Body of pancreas (tissue), 4 donors: ENCODE measurements at regions not wholly inside any gene's neighbourhood (a gene's known extent, or its start where the extent isn't known, plus 50 kb on each side); places are given as distances from the start of the nearest gene placed in this dataset.

Source experiments
- ATAC-seq: fragments of 150-250 bp; one replicate; pipeline ENCODE4 v1.9.1; 2016
- DNase-seq, 4 donors: peaks; one replicate each; pipeline ENCODE4 v3.0.0-alpha.2; 2019
- H3K27ac ChIP-seq, 4 donors: fragments of 200-600 bp; sonication (generic); 1 replicate in 3 of 4; 2 replicates in 1 of 4; pipeline versions ENCODE4 v1.5.1 to v1.6.1; 2016 to 2019; ENCODE audit warnings: mild to moderate bottlenecking in 1 of 4, mixed read lengths in 1 of 4, moderate library complexity in 1 of 4
- H3K27me3 ChIP-seq, 2 donors: fragments of 200-600 bp; sonication (generic); one replicate each; pipeline ENCODE4 v1.6.0; 2016; ENCODE audit warnings: mild to moderate bottlenecking in 1 of 2
- H3K36me3 ChIP-seq, 2 donors: fragments of 200-600 bp; sonication (generic); replicated peaks in 1 of 2; 2 replicates each; pipeline ENCODE4 v1.5.1; 2016; ENCODE audit warnings: low read depth in 2 of 2; ENCODE audit not compliant: insufficient read depth in 1 of 2
- H3K4me1 ChIP-seq: fragments of 200-600 bp; sonication (generic); one replicate; pipeline ENCODE4 v1.6.0; 2016
- H3K4me3 ChIP-seq, 2 donors: fragments of 200-600 bp; sonication (generic); 1 replicate in 1 of 2; 2 replicates in 1 of 2; pipeline ENCODE4 v1.5.1; 2016 to 2019
- H3K9me3 ChIP-seq, 3 donors: fragments of 200-600 bp; sonication (generic); 1 replicate in 2 of 3; 2 replicates in 1 of 3; pipeline ENCODE4 v1.5.1; 2016
- POLR2A ChIP-seq, 3 donors: fragments of 450-650 bp; IDR thresholded peaks; one replicate each; pipeline ENCODE4 v1.6.1; 2016; ENCODE audit warnings: antibody characterized with exemption in 3 of 3, mild to moderate bottlenecking in 2 of 3
- WGBS, 2 donors: methylation state at CpG; one replicate each; pipeline ENCODE4 v1.1.5; 2017; 5-methylcytosine and 5-hydroxymethylcytosine counted together
- intact Hi-C: fragments of 100-400 bp; cut with DNase I; formaldehyde crosslinking; loops from one replicate; pipeline ENCODE4 v1.15.1; 2023
- TF ChIP-seq, protein P1 (sequence below), 7 experiments: fragments of 450-650 bp in 4 of 7; fragments of 200-600 bp in 3 of 7; sonication (generic) in 3 of 7; IDR thresholded peaks; one replicate each; pipeline ENCODE4 v1.5.1; 2016 to 2019; ENCODE audit warnings: antibody characterized with exemption in 7 of 7

DNA sequence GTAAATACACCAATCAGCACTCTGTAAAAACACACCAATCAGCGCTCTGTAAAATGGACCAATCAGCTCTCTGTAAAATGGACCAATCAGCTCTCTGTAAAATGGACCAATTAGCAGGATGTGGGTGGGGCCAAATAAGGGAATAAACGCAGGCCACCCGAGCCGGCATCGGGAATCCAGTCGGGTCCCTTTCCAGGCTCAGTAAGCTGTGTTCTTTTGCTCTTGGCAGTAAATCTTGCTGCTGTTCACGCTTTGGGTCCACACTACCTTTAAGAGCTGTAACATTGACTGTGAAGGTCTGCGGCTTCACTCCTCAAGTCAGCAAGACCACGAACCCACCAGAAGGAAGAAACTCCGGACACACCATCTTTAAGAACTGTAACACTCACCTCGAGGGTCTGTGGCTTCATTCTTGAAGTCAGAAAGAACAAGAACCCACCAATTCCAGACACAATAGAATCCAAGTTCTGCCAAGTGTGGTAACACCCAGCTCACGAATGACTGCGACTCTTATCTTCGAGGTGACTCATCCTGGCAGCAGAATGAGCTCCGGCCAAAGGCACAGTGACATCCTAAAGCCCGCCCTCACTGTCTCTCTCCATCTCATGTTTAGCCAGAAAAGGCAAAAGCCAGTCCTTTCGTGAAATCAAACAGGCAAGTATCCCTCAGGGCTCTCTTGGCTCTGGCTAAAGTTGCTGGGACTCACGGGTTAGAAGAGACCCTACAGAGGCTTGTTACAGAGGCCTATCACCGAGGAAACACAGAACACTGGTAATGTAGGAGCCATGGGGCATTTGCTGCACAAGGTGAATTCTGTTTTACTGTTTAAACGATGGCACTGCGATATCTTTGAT, 155.2 kb downstream of the FAM43A start:
- intact Hi-C loops = no loop called here
- Histone ChIP-seq H3K9me3 (no peaks in the 10 kb centered on the region), H3K27ac (no peak overlapping the region), H3K4me1 (no peaks in the 10 kb centered on the region), H3K27me3 (no peaks in the 10 kb centered on the region), H3K36me3 (no peaks in the 10 kb centered on the region), H3K4me3 (no peak overlapping the region)
- DNase-seq = no peak
- TF ChIP-seq, protein P1, sequence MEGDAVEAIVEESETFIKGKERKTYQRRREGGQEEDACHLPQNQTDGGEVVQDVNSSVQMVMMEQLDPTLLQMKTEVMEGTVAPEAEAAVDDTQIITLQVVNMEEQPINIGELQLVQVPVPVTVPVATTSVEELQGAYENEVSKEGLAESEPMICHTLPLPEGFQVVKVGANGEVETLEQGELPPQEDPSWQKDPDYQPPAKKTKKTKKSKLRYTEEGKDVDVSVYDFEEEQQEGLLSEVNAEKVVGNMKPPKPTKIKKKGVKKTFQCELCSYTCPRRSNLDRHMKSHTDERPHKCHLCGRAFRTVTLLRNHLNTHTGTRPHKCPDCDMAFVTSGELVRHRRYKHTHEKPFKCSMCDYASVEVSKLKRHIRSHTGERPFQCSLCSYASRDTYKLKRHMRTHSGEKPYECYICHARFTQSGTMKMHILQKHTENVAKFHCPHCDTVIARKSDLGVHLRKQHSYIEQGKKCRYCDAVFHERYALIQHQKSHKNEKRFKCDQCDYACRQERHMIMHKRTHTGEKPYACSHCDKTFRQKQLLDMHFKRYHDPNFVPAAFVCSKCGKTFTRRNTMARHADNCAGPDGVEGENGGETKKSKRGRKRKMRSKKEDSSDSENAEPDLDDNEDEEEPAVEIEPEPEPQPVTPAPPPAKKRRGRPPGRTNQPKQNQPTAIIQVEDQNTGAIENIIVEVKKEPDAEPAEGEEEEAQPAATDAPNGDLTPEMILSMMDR (IDR thresholded peaks at IDR 0.05) = no peak
- no peak for TF ChIP-seq POLR2A (IDR thresholded peaks at IDR 0.05)
- 68 to 72% methylated on average over 21 of the region's 21 CpGs for WGBS, 2 donors
- ATAC-seq = no peak

DNA sequence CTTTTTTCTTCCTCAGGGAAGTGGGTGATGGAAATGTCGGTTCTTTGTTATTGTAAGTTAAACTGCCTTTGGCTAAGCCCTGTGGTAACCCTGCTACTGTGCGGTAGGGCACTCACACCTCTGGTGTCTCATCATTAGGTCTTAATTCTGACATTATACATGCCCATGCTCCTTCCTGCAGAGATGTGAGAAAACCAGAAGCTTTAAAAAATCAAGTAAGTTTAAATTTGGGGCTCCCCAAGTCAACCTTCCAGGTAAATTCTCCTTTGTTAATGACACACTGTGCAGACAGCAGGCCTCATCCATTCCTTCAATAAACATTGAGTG, 155.8 kb downstream of the FAM43A start:
- intact Hi-C loops = no loop called here
- TF ChIP-seq, protein P1 (IDR thresholded peaks at IDR 0.05) = no peak
- TF ChIP-seq POLR2A (IDR thresholded peaks at IDR 0.05) = no peak
- ATAC-seq (no peak), DNase-seq (no peak)
- H3K9me3 ChIP-seq = no peaks in the 10 kb centered on the region
- no peaks in the 10 kb centered on the region for H3K36me3 ChIP-seq
- H3K4me3 ChIP-seq = no peak overlapping the region
- H3K27ac ChIP-seq = no peak overlapping the region
- WGBS, 2 donors = 70 to 84% methylated on average over 2 of the region's 2 CpGs
- H3K27me3 ChIP-seq = no peaks in the 10 kb centered on the region
- no peaks in the 10 kb centered on the region for H3K4me1 ChIP-seq

DNA sequence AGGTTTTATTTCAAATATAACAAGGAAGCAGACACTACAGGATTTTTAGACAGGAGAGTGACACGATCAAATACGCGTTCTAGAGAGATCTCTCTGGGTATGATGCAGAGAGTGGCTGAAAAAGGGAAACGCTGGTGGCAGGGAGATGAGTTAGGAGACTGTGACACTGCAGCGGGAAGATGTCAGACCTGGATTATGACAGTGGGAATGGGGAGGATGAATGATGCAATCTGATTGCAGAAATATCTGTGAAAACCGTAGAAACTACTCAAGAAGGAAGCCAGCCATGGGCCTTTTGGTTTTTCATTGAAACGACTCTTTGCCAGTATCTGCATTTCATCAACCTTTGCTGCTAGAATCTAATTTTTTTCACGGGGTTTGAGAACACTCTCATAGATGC, 157.9 kb downstream of the FAM43A start:
- no peaks in the 10 kb centered on the region for H3K9me3 ChIP-seq
- WGBS, 2 donors = 62 to 72% methylated on average over 8 of the region's 8 CpGs
- H3K36me3 ChIP-seq = no peaks in the 10 kb centered on the region
- no peak for DNase-seq
- no peak for ATAC-seq
- H3K4me1 ChIP-seq = no peaks in the 10 kb centered on the region
- H3K27me3 ChIP-seq = no peaks in the 10 kb centered on the region
- TF ChIP-seq, protein P1 (IDR thresholded peaks at IDR 0.05) = no peak
- TF ChIP-seq POLR2A (IDR thresholded peaks at IDR 0.05) = no peak
- no peak overlapping the region for H3K4me3 ChIP-seq
- no peak overlapping the region for H3K27ac ChIP-seq
- intact Hi-C loops = no loop called here

DNA sequence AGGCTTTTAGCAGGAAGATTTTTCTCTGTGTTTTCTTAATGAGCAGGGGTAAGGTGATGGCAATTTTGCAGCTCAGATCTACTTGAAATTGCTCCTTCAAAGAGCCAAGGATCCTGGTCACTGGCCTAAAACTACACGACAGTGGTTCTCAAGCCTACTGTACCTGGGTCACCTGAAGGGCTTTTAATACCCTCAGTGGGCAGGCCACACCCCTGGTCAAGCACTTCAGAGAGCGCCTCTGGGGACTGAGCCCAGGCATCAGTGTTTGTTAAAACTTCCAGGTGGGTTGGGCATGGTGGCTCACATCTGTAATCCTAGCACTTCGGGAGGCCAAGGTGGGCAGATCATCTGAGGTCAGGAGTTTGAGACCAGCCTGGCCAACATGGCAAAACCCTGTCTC, 158.4 kb downstream of the FAM43A start:
- H3K9me3 ChIP-seq = no peaks in the 10 kb centered on the region
- DNase-seq = no peak
- no peak overlapping the region for H3K27ac ChIP-seq
- ATAC-seq = no peak
- WGBS, 2 donors = 67 to 77% methylated on average over 3 of the region's 3 CpGs
- no peaks in the 10 kb centered on the region for H3K27me3 ChIP-seq
- no peak overlapping the region for H3K4me3 ChIP-seq
- H3K36me3 ChIP-seq = no peaks in the 10 kb centered on the region
- intact Hi-C loops = no loop called here
- no peaks in the 10 kb centered on the region for H3K4me1 ChIP-seq
- TF ChIP-seq POLR2A (IDR thresholded peaks at IDR 0.05) = no peak
- TF ChIP-seq, protein P1 (IDR thresholded peaks at IDR 0.05) = no peak
